MG63 (cell line): ENCODE measurements at regions not wholly inside any gene's neighbourhood (a gene's known extent, or its start where the extent isn't known, plus 50 kb on each side); places are given as distances from the start of the nearest gene placed in this dataset.
A peak's percentile ranks its signal among the peaks of the same experiment; 100 is the strongest.

Experiments used
- DNase-seq: peaks from one replicate; pipeline ENCODE4 v3.0.0-alpha.2; 2020
- H3K27me3 ChIP-seq: fragments of 250-450 bp; sonication (Bioruptor Pico); 2 replicates; pipeline ENCODE4 v1.5.1; 2020; ENCODE audit warnings: mild to moderate bottlenecking, moderate library complexity
- H3K36me3 ChIP-seq: fragments of 250-450 bp; sonication (Bioruptor Pico); 2 replicates; pipeline ENCODE4 v1.5.1; 2020; ENCODE audit warnings: mild to moderate bottlenecking, moderate library complexity
- H3K4me3 ChIP-seq: fragments of 250-450 bp; sonication (Bioruptor Pico); 2 replicates; pipeline ENCODE4 v1.5.1; 2020; ENCODE audit warnings: mild to moderate bottlenecking, moderate library complexity
- H3K9me3 ChIP-seq: fragments of 250-450 bp; sonication (Bioruptor Pico); 2 replicates; pipeline ENCODE4 v1.5.1; 2020; ENCODE audit warnings: mild to moderate bottlenecking, moderate library complexity

GRCh38 chr13:105142556-105142955 is 1392.9 kb downstream of the EFNB2 start:
- no peak for DNase-seq
- no peaks in the 10 kb centered on the region for H3K36me3 ChIP-seq
- H3K27me3 ChIP-seq: no peaks in the 10 kb centered on the region
- no peak overlapping the region for H3K4me3 ChIP-seq
- H3K9me3 ChIP-seq: no peaks in the 10 kb centered on the region

- DNase-seq: peak; percentile 68
- Histone ChIP-seq H3K9me3 (no peaks in the 10 kb centered on the region), H3K4me3 (peak overlapping the region; percentile 67)
Measured at GRCh38 chr13:105139380-105140285, 1395.8 kb downstream of the EFNB2 start.

DNA sequence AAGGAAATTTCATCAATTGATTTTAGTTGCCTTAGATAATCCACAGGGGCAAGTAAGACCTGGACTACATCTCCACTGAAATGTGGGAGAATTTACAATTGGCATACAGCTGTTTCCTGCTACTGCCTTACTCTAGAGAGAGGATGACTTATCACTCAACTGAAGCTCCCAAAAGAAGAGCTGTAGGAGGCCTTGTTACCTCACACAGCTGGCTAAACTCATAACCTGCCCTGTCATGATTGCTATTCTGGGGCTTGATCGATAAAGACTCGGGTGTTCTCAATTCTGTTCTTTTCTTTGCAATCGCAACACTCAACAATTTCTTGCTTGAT is 1396.4 kb downstream of the EFNB2 start:
- DNase-seq: no peak
- Histone ChIP-seq H3K36me3 (no peaks in the 10 kb centered on the region), H3K27me3 (no peaks in the 10 kb centered on the region), H3K9me3 (no peaks in the 10 kb centered on the region), H3K4me3 (peak overlapping the region; percentile 67; the same call in 1 of the 2 replicates)

More at GRCh38 chr13:105139380-105140285, 1395.8 kb downstream of the EFNB2 start:
- Histone ChIP-seq H3K27me3 (no peaks in the 10 kb centered on the region), H3K36me3 (no peaks in the 10 kb centered on the region)

GRCh38 chr13:105135852-105136615 is 1399.4 kb downstream of the EFNB2 start:
- H3K4me3 ChIP-seq: no peak overlapping the region
- no peaks in the 10 kb centered on the region for H3K36me3 ChIP-seq
- H3K9me3 ChIP-seq: no peaks in the 10 kb centered on the region
- no peak for DNase-seq
- no peaks in the 10 kb centered on the region for H3K27me3 ChIP-seq

DNA sequence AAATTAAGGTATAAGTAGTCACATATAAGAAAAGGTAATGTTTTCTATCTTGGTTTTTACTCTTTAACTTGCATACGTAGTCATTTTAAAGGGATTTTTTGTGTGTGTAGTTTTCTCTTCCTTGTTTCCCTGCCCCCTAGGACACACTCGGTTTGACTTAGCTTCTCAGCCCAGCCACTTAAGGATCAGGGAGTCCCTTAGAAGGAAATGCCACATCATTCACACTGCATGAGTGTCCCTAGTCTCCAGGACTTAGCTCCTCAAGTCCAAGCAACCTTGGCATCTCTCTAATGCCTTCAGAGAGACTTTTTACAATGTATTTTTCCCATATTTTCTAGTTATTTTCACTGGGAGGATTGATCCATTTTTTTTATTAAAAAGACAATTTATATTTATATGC is 1407.7 kb downstream of the EFNB2 start:
- Histone ChIP-seq H3K27me3 (no peaks in the 10 kb centered on the region), H3K9me3 (no peaks in the 10 kb centered on the region), H3K4me3 (no peak overlapping the region), H3K36me3 (no peaks in the 10 kb centered on the region)
- no peak for DNase-seq

GRCh38 chr13:105121221-105121620 is 1414.2 kb downstream of the EFNB2 start:
- Histone ChIP-seq H3K27me3 (no peaks in the 10 kb centered on the region), H3K4me3 (no peak overlapping the region), H3K9me3 (no peaks in the 10 kb centered on the region), H3K36me3 (no peaks in the 10 kb centered on the region)
- no peak for DNase-seq

DNA sequence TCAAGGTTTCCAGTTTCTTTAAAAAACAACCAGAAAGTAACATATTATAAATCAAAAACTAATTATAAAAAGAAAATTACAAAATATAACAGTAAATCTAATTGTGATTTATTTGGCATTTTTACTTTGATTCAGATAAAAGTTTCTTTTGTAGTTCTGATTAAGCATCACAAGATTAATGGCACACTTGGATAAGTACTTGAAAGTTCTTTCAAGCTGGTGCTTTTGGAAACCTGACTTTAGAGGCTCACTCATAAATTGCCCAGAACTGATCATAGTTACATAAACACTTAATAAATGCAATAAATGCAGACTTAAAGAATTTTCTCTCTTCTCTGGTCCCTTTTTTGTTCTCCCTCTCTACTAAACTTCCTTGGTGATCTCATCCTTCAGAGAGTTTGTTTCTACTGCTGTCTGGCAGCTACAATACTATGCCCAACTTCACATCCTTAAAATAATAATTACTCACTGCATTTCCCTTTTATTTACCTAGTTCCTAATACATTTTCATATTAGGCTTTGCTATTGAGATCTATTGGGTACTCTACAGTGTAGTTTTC is 1417.0 kb downstream of the EFNB2 start:
- no peaks in the 10 kb centered on the region for H3K9me3 ChIP-seq
- DNase-seq: no peak
- H3K36me3 ChIP-seq: no peaks in the 10 kb centered on the region
- H3K27me3 ChIP-seq: no peaks in the 10 kb centered on the region
- H3K4me3 ChIP-seq: no peak overlapping the region

- H3K9me3 ChIP-seq: no peaks in the 10 kb centered on the region
- H3K36me3 ChIP-seq: no peaks in the 10 kb centered on the region
- no peaks in the 10 kb centered on the region for H3K27me3 ChIP-seq
- no peak for DNase-seq
- no peak overlapping the region for H3K4me3 ChIP-seq
Measured at GRCh38 chr13:105116966-105117365, 1418.5 kb downstream of the EFNB2 start.

GRCh38 chr13:105112561-105112960 is 1422.9 kb downstream of the EFNB2 start:
- no peak for DNase-seq
- H3K36me3 ChIP-seq: no peaks in the 10 kb centered on the region
- no peak overlapping the region for H3K4me3 ChIP-seq
- H3K27me3 ChIP-seq: no peaks in the 10 kb centered on the region
- H3K9me3 ChIP-seq: no peaks in the 10 kb centered on the region

DNA sequence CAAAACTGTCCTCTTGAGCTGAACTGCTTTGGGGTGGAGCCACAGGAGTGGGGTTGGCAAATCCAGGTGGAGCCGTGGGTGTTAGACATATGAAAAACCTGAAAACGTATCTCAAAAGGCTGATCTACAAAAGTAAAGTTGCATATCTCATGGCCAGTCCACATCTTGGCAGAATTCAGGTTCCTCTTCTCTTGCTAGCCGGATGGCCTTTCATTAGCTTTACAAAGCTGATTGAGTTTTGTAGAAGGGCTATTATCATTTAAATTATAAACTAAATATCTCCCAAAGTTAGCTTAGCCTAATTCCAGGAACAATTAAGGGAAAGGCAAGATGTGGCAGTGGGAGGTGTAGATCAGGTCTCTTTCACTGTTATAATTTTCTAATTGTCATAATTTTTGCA is 1427.7 kb downstream of the EFNB2 start:
- no peak for DNase-seq
- no peaks in the 10 kb centered on the region for H3K36me3 ChIP-seq
- no peaks in the 10 kb centered on the region for H3K9me3 ChIP-seq
- H3K4me3 ChIP-seq: no peak overlapping the region
- H3K27me3 ChIP-seq: no peaks in the 10 kb centered on the region

- Histone ChIP-seq H3K36me3 (no peaks in the 10 kb centered on the region), H3K4me3 (no peak overlapping the region), H3K27me3 (no peaks in the 10 kb centered on the region), H3K9me3 (no peaks in the 10 kb centered on the region)
- no peak for DNase-seq
Measured at GRCh38 chr13:105105471-105105870, 1430.0 kb downstream of the EFNB2 start.

GRCh38 chr13:105097521-105097920 is 1437.9 kb downstream of the EFNB2 start:
- Histone ChIP-seq H3K9me3 (no peaks in the 10 kb centered on the region), H3K36me3 (no peaks in the 10 kb centered on the region), H3K4me3 (no peak overlapping the region), H3K27me3 (no peaks in the 10 kb centered on the region)
- DNase-seq: no peak

GRCh38 chr13:105089858-105090643 is 1445.4 kb downstream of the EFNB2 start:
- DNase-seq: peak; percentile 1
- H3K27me3 ChIP-seq: no peaks in the 10 kb centered on the region

DNA sequence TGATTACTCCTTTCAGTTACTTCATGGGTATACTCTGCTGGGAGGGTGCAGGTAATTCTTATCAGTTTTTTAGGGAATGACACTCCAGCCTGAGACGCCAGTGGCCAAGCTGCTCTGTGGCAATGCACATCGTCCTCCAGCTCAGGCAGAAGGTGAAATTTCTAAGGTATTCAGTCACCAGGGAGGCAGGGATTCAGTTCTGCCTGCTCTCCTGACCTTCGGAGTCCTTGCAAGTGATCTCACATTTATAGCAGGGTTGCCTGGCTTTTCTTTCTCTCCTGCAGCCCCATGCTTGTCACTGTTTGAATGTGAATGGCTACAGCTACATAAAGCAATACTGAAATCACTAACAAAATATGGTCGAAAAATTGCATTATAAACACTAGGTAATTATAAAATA is 1447.5 kb downstream of the EFNB2 start:
- H3K27me3 ChIP-seq: no peaks in the 10 kb centered on the region
- no peaks in the 10 kb centered on the region for H3K9me3 ChIP-seq
- no peak for DNase-seq
- H3K4me3 ChIP-seq: no peak overlapping the region
- no peaks in the 10 kb centered on the region for H3K36me3 ChIP-seq

More at GRCh38 chr13:105089858-105090643, 1445.4 kb downstream of the EFNB2 start:
- H3K36me3 ChIP-seq: no peaks in the 10 kb centered on the region
- H3K9me3 ChIP-seq: no peaks in the 10 kb centered on the region
- H3K4me3 ChIP-seq: no peak overlapping the region

GRCh38 chr13:105084931-105085330 is 1450.5 kb downstream of the EFNB2 start:
- H3K9me3 ChIP-seq: no peaks in the 10 kb centered on the region
- DNase-seq: no peak
- H3K4me3 ChIP-seq: no peak overlapping the region
- H3K27me3 ChIP-seq: no peaks in the 10 kb centered on the region
- no peaks in the 10 kb centered on the region for H3K36me3 ChIP-seq

- Histone ChIP-seq H3K36me3 (no peaks in the 10 kb centered on the region), H3K9me3 (no peaks in the 10 kb centered on the region), H3K27me3 (no peaks in the 10 kb centered on the region), H3K4me3 (no peak overlapping the region)
- no peak for DNase-seq
Measured at GRCh38 chr13:105083992-105084391, 1451.5 kb downstream of the EFNB2 start.

- H3K27me3 ChIP-seq: no peaks in the 10 kb centered on the region
- no peak overlapping the region for H3K4me3 ChIP-seq
- DNase-seq: no peak
- H3K9me3 ChIP-seq: no peaks in the 10 kb centered on the region
- no peaks in the 10 kb centered on the region for H3K36me3 ChIP-seq
Measured at GRCh38 chr13:105074755-105075154, 1460.7 kb downstream of the EFNB2 start.
